Endothelial cell of umbilical vein (primary cell): ENCODE measurements at regions not wholly inside any gene's neighbourhood (a gene's known extent, or its start where the extent isn't known, plus 50 kb on each side); places are given as distances from the start of the nearest gene placed in this dataset.

ENCODE experiments used
- BruUV-seq: library from RNA; stranded (reverse); fragments of 400-500 nt; replicated peaks from 2 replicates; lab custom pipeline; 2021; lab: Mats Ljungman, UMichigan
- CTCF ChIA-PET: fragments of 300-600, 350-600 bp; sonication (Branson Sonifier 250); formaldehyde crosslinking; loops from one replicate; lab custom pipeline; 2021; ENCODE audit warnings: antibody characterized with exemption, inconsistent platforms; lab: Charles Lee
- POLR2A ChIA-PET: fragments of 300-600, 350-600 bp; sonication (Branson Sonifier 250); formaldehyde crosslinking; loops from one replicate; lab custom pipeline; 2021; ENCODE audit warnings: antibody characterized with exemption, inconsistent platforms; lab: Charles Lee
- DNase-seq: peaks from one replicate; pipeline ENCODE4 v3.0.0-alpha.2; 2011; ENCODE audit warnings: low read depth, low spot score
- FAIRE-seq: peaks from 2 replicates; lab custom pipeline; 2011; peaks lifted over from hg19 to GRCh38; lab: Jason Lieb, UNC
- H2AFZ ChIP-seq: 2 replicates; pipeline ENCODE4 v1.6.0; 2012; ENCODE audit warnings: low read depth, low read length, control low read depth, inconsistent platforms
- H3K27ac ChIP-seq: 2 replicates; pipeline ENCODE4 v1.5.1; 2011; ENCODE audit warnings: low read depth, mild to moderate bottlenecking, control low read depth, low read length, moderate library complexity; ENCODE audit not compliant: insufficient read depth
- H3K27me3 ChIP-seq, 2 experiments: 2 replicates each; pipeline versions ENCODE4 v1.6.0 to v1.6.1; 2011; ENCODE audit warnings: low read length in 2 of 2, mixed read lengths in 1 of 2; ENCODE audit not compliant: control insufficient read depth in 2 of 2, insufficient read depth in 2 of 2
- H3K36me3 ChIP-seq, 2 experiments: 2 replicates in 1 of 2; 3 replicates in 1 of 2; pipeline ENCODE4 v1.5.1; 2011; ENCODE audit warnings: low read length in 2 of 2, mild to moderate bottlenecking in 1 of 2, moderate library complexity in 1 of 2; ENCODE audit not compliant: control insufficient read depth in 2 of 2, insufficient read depth in 2 of 2; ENCODE audit errors: extremely low read depth in 1 of 2
- H3K4me1 ChIP-seq: 3 replicates; pipeline ENCODE4 v1.5.1; 2011; ENCODE audit warnings: mild to moderate bottlenecking, low read length; ENCODE audit not compliant: control insufficient read depth, insufficient read depth; ENCODE audit errors: extremely low read depth
- H3K4me2 ChIP-seq: 2 replicates; pipeline ENCODE4 v1.6.1; 2011; ENCODE audit warnings: low read length, control low read depth, mixed read lengths; ENCODE audit not compliant: insufficient read depth
- H3K4me3 ChIP-seq, 3 experiments: fragments of 200-600 bp in 1 of 3; sonication (generic), shearing (Covaris generic) in 1 of 3; replicated peaks in 1 of 3; 2 replicates each; pipeline ENCODE4 v1.5.1; 2011 to 2016; ENCODE audit warnings: control low read depth in 3 of 3, low read length in 3 of 3, mild to moderate bottlenecking in 2 of 3, inconsistent platforms in 1 of 3, low read depth in 1 of 3, moderate library complexity in 1 of 3; ENCODE audit not compliant: insufficient read depth in 1 of 3
- H3K79me2 ChIP-seq: 2 replicates; pipeline ENCODE4 v1.6.0; 2012; ENCODE audit warnings: low read length, inconsistent platforms; ENCODE audit not compliant: control insufficient read depth, insufficient read depth
- H3K9ac ChIP-seq: replicated peaks from 2 replicates; pipeline ENCODE3; 2011; ENCODE audit warnings: low read length, control low read depth; ENCODE audit not compliant: insufficient read depth; ENCODE audit errors: extremely low read depth
- H3K9me1 ChIP-seq: replicated peaks from 3 replicates; pipeline ENCODE4 v1.6.0; 2011; ENCODE audit warnings: mild to moderate bottlenecking, low read length; ENCODE audit not compliant: control insufficient read depth, insufficient read depth; ENCODE audit errors: extremely low read depth
- H3K9me3 ChIP-seq: replicated peaks from 2 replicates; pipeline ENCODE4 v1.5.1; 2012; ENCODE audit warnings: low read length, inconsistent platforms; ENCODE audit not compliant: control insufficient read depth, insufficient read depth
- H4K20me1 ChIP-seq: replicated peaks from 2 replicates; pipeline ENCODE3; 2011; ENCODE audit warnings: mild to moderate bottlenecking, low read length; ENCODE audit not compliant: control insufficient read depth, insufficient read depth; ENCODE audit errors: extremely low read depth
- CTCF ChIP-seq, 2 donors: IDR thresholded peaks; 1 replicate in 1 of 2; 2 replicates in 1 of 2; pipeline ENCODE4 v1.5.1; 2011; ENCODE audit warnings: low read length in 2 of 2, mild to moderate bottlenecking in 2 of 2, moderate library complexity in 2 of 2, control low read depth in 1 of 2, inconsistent platforms in 1 of 2, low read depth in 1 of 2; ENCODE audit not compliant: insufficient read depth in 1 of 2; ENCODE audit errors: extremely low read depth in 1 of 2
- EZH2 ChIP-seq: IDR thresholded peaks from 2 replicates; pipeline ENCODE4 v1.6.1; 2012; ENCODE audit warnings: borderline replicate concordance, low read depth, mild to moderate bottlenecking, moderate library complexity, low read length, inconsistent platforms; ENCODE audit not compliant: severe bottlenecking
- FOS ChIP-seq: IDR thresholded peaks from 2 replicates; pipeline ENCODE4 v1.6.1; 2011; ENCODE audit warnings: mild to moderate bottlenecking, low read length, moderate library complexity, borderline replicate concordance; ENCODE audit not compliant: insufficient read depth
- GATA2 ChIP-seq: IDR thresholded peaks from 2 replicates; pipeline ENCODE4 v1.7.0; 2011; ENCODE audit warnings: low read depth, mild to moderate bottlenecking, moderate library complexity, mixed read lengths, low read length; ENCODE audit not compliant: insufficient read length, insufficient read depth
- JUN ChIP-seq: IDR thresholded peaks from 2 replicates; pipeline ENCODE4 v1.6.1; 2011; ENCODE audit warnings: borderline replicate concordance, low read depth; ENCODE audit not compliant: insufficient read length, insufficient read depth
- MAX ChIP-seq: IDR thresholded peaks from 2 replicates; pipeline ENCODE4 v1.6.1; 2011; ENCODE audit not compliant: insufficient read depth, insufficient read length
- MYC ChIP-seq: IDR thresholded peaks from one replicate; pipeline ENCODE4 v1.6.1; 2011; ENCODE audit warnings: mild to moderate bottlenecking, low read depth, low read length
- POLR2A ChIP-seq: IDR thresholded peaks from 2 replicates; pipeline ENCODE4 v1.6.1; 2012; ENCODE audit warnings: low read depth, mild to moderate bottlenecking, control low read depth, low read length
- POLR2AphosphoS5 ChIP-seq: IDR thresholded peaks from 2 replicates; pipeline ENCODE4 v1.6.1; 2012; ENCODE audit warnings: low read depth, mild to moderate bottlenecking, control low read depth, low read length, moderate library complexity; ENCODE audit not compliant: insufficient read depth
- dilution Hi-C: fragments of 300-500 bp; cut with MboI; formaldehyde crosslinking; loops from one replicate; pipeline ENCODE4 v1.15.0; 2019; ENCODE audit warnings: low sequenced_read_pairs; ENCODE audit not compliant: extremely low pct_ligation_motif_present
- intact Hi-C: fragments of 100-400 bp; cut with micrococcal nuclease; formaldehyde crosslinking; loops from one replicate; pipeline ENCODE4 v1.10.0; 2022

- Histone ChIP-seq H3K36me3 (no peaks in the 10 kb centered on the region), H4K20me1 (no peaks in the 10 kb centered on the region), H3K4me1 (no peaks in the 10 kb centered on the region), H3K9me3 (peaks cover 3% of the 10 kb centered on the region), H3K9me1 (no peaks in the 10 kb centered on the region), H3K9ac (no peak overlapping the region), H3K27ac (no peak overlapping the region), H2AFZ (no peak overlapping the region), H3K4me2 (no peak overlapping the region), H3K27me3 (no peaks in the 10 kb centered on the region), H3K79me2 (no peaks in the 10 kb centered on the region), H3K4me3 (no peak overlapping the region)
- DNase-seq (no peak), FAIRE-seq (no peak)
- no TSS peak for BruUV-seq
- TF ChIP-seq GATA2 = no peak
- no peak for TF ChIP-seq FOS
- no peak for TF ChIP-seq POLR2AphosphoS5
- no peak for TF ChIP-seq EZH2
- no peak for TF ChIP-seq CTCF (IDR thresholded peaks at IDR 0.05; ENCODE audit: extremely low read depth in 1 of 2, insufficient read depth in 1 of 2, low read depth in 1 of 2, low read length in 2 of 2)
- TF ChIP-seq POLR2A = no peak
- TF ChIP-seq JUN = no peak
- no peak for TF ChIP-seq MYC
- no peak for TF ChIP-seq MAX
- CTCF ChIA-PET = no interaction called here
- POLR2A ChIA-PET = no interaction called here
- intact Hi-C loops = no loop called here
- dilution Hi-C loops = no loop called here
Measured at GRCh38 chr11:116044520-116044919, 540.3 kb upstream of the CADM1 start.
